Gastrocnemius medialis (tissue), 4 donors: ENCODE measurements at regions not wholly inside any gene's neighbourhood (a gene's known extent, or its start where the extent isn't known, plus 50 kb on each side); places are given as distances from the start of the nearest gene placed in this dataset.

Experiments
- CTCF ChIP-seq, 5 experiments: fragments of 450-650 bp in 3 of 5; fragments of 200-600 bp in 2 of 5; sonication (generic) in 2 of 5; IDR thresholded peaks in 4 of 5; conservative IDR thresholded peaks in 1 of 5; 1 replicate in 4 of 5; 2 replicates in 1 of 5; pipeline ENCODE4 v1.5.1; 2016 to 2019; ENCODE audit warnings: antibody characterized with exemption in 5 of 5, mild to moderate bottlenecking in 3 of 5, moderate library complexity in 3 of 5
- POLR2A ChIP-seq, 2 donors: fragments of 450-650 bp; IDR thresholded peaks; one replicate each; pipeline ENCODE4 v1.6.1; 2017; ENCODE audit warnings: antibody characterized with exemption in 2 of 2, mild to moderate bottlenecking in 2 of 2, moderate library complexity in 2 of 2

GRCh38 chr18:37853706-37854105, 288.1 kb upstream of the CELF4 start:
- TF ChIP-seq CTCF (IDR thresholded peaks at IDR 0.05 in 4 of 5, conservative IDR thresholded peaks at IDR 0.05 in 1 of 5) = no peak
- TF ChIP-seq POLR2A (IDR thresholded peaks at IDR 0.05) = no peak
